ENCODE measurements at regions not wholly inside any gene's neighbourhood (a gene's known extent, or its start where the extent isn't known, plus 50 kb on each side); places are given as distances from the start of the nearest gene placed in this dataset.
A peak's percentile ranks its signal among the peaks of the same experiment; 100 is the strongest.

DNA sequence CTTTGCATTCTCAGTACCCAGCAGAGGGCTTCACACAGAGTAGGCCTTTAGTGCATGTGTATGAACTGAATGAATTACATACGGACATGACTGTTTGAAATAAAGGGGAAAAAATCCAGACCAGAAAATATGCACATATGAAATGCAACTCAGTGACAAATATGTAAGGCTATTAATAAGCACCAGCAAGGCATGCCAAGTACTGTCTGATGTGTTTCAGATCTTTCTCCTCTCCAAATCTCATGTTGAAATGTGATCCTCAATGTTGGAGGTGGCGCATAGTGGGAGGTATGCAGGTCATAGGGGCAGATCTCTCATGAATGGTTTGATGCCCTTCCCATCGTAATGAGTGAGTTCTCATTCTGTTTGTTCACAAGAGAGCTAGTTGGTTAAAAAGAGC lies 87.3 kb upstream of the TOMM7 start:
- DNase-seq, result no peak

- no peak for DNase-seq
These were observed 85.2 kb upstream of the TOMM7 start for GRCh38 chr7:22907805-22908204.

GRCh38 chr7:22900784-22901183 lies 78.1 kb upstream of the TOMM7 start:
- DNase-seq, result no peak

DNA sequence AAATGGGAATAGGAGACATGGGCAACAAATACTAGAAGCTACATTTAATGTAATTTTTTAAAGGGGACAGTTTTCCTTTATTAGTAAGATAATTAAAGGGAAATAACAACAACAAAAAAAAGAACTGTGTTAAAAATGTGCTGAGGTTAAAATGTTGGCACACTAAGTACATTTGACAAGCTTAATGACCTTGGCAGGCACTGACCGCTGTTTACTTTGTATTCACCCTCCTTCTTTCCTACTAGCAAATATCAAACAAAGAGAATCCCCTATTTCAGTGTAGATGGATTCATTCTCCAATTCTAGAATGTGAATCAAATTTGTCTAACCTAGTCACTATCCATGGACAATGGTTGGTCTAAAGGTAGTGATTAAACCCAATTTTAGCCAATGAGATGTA lies 77.5 kb upstream of the TOMM7 start:
- no peak for DNase-seq

- DNase-seq, result no peak
These were observed 74.3 kb upstream of the TOMM7 start for GRCh38 chr7:22896917-22897316.

DNA sequence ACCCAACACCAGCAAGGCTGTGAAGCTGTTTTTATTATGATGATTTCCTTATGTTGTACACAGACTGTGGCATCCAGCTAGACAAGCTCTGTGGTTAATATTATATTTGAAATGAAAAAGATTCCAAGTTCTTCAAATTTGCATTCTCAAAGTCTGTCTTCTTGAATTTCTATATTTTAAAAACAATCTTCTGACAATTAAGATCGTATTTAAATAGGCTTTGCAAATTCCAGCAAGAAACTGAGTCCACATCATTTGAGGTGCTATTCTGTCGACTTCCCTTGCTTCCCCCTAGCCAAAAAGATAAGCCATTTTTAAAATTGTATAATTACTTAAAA lies 73.1 kb upstream of the TOMM7 start:
- DNase-seq, result no peak

- DNase-seq, result peak; percentile 1
These were observed 72.6 kb upstream of the TOMM7 start for GRCh38 chr7:22895140-22895827.

GRCh38 chr7:22894546-22894945 lies 71.9 kb upstream of the TOMM7 start:
- no peak for DNase-seq

DNA sequence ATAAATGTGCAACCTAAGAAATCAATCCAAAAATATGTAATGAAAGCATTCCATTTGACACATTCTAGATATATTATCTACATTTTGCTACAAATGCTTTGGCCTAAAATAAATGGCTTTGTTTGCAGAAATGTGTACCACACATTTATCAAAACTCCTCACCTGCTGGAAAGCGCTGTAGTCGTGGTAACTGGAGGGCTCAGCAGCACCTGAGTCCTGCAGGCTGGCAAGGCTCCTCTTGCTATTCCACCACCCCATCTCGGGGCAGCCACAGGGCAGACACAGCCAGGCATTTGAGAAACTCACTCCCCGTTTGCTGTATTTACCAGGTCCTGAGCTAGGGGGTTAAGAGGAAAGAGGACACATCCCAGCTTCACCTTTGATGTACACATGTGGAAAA lies 68.1 kb upstream of the TOMM7 start:
- DNase-seq, result no peak

- peak; percentile 11 for DNase-seq
These were observed 63.2 kb upstream of the TOMM7 start for GRCh38 chr7:22885797-22886261.

GRCh38 chr7:22884911-22885788 lies 62.5 kb upstream of the TOMM7 start:
- DNase-seq, result peak; percentile 23

GRCh38 chr7:22882106-22882505 lies 59.5 kb upstream of the TOMM7 start:
- DNase-seq, result no peak

- no peak for DNase-seq
These were observed 57.2 kb upstream of the TOMM7 start for GRCh38 chr7:22879709-22880306.

DNA sequence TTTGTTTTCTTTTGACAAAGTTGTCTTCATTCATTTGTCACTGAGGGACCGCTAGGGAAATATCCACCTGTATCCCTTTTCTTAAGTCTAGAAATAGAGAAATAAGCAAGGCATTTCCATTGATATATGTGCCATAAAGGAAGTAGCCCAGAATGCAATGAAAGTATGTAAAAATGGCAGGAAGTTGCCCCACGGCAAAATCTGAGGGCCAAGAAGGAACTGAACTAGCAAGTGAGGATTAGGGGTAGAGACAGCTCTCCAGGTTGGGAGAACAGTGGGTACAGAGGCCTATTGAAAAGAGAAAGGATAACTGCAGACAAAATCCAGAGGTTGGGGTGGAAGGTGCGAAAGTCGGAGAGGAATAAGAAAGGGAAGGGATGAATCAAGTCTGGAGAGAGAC lies 56.6 kb upstream of the TOMM7 start:
- DNase-seq, result no peak

DNA sequence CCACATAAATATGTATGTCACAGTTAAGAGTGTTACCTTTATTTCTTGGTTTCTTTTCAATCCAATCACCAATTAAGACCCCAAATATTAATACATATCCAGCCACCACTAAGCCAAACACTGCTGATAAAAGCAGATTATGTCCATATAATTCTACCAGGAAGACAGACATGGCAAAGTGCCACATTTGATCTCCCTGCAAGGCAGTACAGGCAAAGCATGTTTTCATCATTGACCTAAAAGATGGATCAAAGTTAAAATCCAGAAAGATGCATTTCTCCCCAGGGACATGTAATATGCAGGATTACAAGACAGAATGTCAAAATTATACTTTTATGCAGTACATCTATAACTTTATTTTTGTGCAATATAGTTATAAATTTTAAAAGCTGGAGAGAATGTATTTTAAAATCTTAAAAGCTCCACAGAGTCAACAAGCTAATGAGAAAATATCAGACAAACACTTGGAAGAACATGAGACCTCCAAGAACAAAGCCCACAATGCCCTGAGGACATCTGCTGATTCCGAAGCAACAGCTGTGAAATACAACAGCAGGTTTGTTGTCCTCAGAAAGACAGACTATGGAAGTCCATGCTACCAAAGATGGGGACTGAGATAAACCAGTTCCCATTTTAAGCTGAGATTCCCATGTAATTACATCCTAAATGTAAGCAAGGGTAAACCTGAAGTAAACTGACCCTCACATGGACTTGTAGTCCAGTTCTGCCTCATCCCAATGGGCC lies 54.5 kb upstream of the TOMM7 start:
- DNase-seq, result no peak

DNA sequence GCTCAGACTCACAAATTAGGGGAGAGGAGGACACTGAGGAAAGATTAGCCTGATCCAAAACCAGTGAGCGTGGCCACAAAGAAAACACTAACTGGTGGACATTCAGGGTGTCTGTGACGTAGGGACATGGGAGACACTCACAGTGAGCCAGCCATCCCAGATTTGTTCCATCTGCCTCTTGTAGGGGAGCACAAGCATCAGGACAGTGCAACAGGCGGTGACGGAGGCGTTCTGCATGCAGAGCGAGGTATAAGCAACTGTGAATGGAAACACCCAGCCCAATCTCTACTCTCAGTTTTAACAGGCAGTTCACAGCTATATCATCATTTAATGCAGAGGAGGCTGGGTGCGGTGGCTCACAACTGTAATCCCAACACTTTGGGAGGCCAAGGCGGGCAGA lies 52.8 kb upstream of the TOMM7 start:
- no peak for DNase-seq

DNA sequence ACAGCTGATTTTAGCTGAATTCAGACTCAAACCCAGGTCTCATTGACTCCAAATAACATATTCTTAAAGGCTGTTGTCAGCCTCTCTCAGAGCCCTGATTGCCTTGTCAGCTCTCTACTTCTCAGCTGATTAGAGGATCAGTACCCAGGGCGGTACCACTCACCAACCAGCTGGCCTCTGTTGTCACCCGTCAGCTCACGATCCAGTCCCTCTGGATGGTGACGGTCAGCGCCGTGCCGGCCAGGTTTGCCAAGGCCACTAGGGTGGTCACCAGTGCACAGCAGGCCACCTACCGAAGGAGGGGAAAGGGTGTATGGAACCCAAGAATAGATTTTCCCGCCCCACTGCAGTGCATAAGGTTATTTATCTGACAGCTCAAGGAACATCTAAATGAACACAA lies 52.3 kb upstream of the TOMM7 start:
- DNase-seq, result no peak
